HL-60 (cell line): ENCODE measurements at regions not wholly inside any gene's neighbourhood (a gene's known extent, or its start where the extent isn't known, plus 50 kb on each side); places are given as distances from the start of the nearest gene placed in this dataset.

Experiments
- CTCF ChIP-seq: IDR thresholded peaks from one replicate; pipeline ENCODE4 v1.5.1; 2011; ENCODE audit warnings: low read length, control low read depth, inconsistent platforms; ENCODE audit not compliant: insufficient read depth
- GABPA ChIP-seq: IDR thresholded peaks from 2 replicates; pipeline ENCODE4 v1.6.1; 2012; ENCODE audit warnings: low read depth
- POLR2AphosphoS5 ChIP-seq: IDR thresholded peaks from 2 replicates; pipeline ENCODE4 v1.6.1; 2012; ENCODE audit warnings: low read depth
- REST ChIP-seq: IDR thresholded peaks from 2 replicates; pipeline ENCODE4 v1.6.1; 2012; ENCODE audit warnings: low read depth; ENCODE audit not compliant: insufficient replicate concordance
- SPI1 ChIP-seq: IDR thresholded peaks from 2 replicates; pipeline ENCODE4 v1.6.1; 2012; ENCODE audit warnings: low read depth, mild to moderate bottlenecking, borderline replicate concordance

GRCh38 chr21:25491267-25491666 lies 116.0 kb downstream of the MRPL39 start:
- TF ChIP-seq CTCF (no peak), POLR2AphosphoS5 (no peak), REST (no peak), GABPA (no peak), SPI1 (no peak)
